ENCODE measurements at regions not wholly inside any gene's neighbourhood (a gene's known extent, or its start where the extent isn't known, plus 50 kb on each side); places are given as distances from the start of the nearest gene placed in this dataset.

GRCh38 chr7:52005613-52006012, 689.0 kb upstream of the COBL start:
- no peaks in the 10 kb centered on the region for H3K36me3 Mint-ChIP-seq
- H3K27me3 Mint-ChIP-seq, result no peaks in the 10 kb centered on the region
- H3K27ac Mint-ChIP-seq, result no peak overlapping the region
- H3K4me3 Mint-ChIP-seq, result no peak overlapping the region
- peaks cover 28% of the 10 kb centered on the region for H3K9me3 Mint-ChIP-seq
- H3K4me1 Mint-ChIP-seq, result no peaks in the 10 kb centered on the region

GRCh38 chr7:51995596-51996179, 679.1 kb upstream of the COBL start:
- no peak overlapping the region for H3K27ac Mint-ChIP-seq
- H3K9me3 Mint-ChIP-seq, result peaks cover 25% of the 10 kb centered on the region
- no peaks in the 10 kb centered on the region for H3K27me3 Mint-ChIP-seq
- no peak overlapping the region for H3K4me3 Mint-ChIP-seq
- H3K36me3 Mint-ChIP-seq, result no peaks in the 10 kb centered on the region
- no peaks in the 10 kb centered on the region for H3K4me1 Mint-ChIP-seq

DNA sequence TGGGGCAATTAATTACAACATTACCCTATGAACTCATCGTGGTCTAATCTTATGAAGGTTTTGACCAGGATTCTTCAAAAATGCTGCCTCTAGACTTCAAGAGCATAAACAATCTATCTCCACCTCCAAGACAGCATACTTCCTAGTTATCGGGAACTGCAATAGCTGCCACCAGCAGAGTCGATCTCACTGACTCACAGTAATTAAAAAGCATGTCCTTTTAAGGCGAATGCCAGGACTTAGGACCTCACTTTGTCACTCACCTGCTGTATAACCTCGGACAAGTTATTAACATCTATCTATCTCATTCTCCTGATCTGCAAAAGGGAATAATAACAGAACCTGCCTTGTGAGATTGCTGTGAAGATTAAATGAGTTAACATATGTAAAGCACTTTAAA, 666.0 kb upstream of the COBL start:
- Mint-ChIP-seq H3K4me3 (no peak overlapping the region), H3K27ac (no peak overlapping the region), H3K9me3 (peaks cover 18% of the 10 kb centered on the region), H3K36me3 (no peaks in the 10 kb centered on the region), H3K4me1 (no peaks in the 10 kb centered on the region), H3K27me3 (no peaks in the 10 kb centered on the region)

DNA sequence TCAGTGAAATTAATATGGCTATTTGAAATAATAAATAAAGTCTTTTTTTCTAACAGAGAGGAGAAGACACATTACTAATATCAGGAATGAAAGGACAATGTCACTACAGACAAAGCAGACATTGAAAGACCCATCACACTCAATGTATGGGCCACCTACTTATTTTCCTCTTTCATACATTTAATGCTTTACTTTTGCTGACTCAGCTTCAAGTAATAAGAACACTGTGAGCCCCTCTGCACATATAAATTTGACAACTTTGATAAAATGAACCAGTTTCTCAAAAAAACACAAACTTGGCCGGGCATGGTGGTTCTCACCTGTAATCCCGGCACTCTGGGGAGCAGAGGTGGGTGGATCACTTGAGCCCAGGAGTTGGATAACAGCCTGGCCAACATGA, 664.2 kb upstream of the COBL start:
- Mint-ChIP-seq H3K4me1 (no peaks in the 10 kb centered on the region), H3K36me3 (no peaks in the 10 kb centered on the region)

GRCh38 chr7:51980313-51980712, 663.7 kb upstream of the COBL start:
- no peak overlapping the region for H3K27ac Mint-ChIP-seq
- H3K27me3 Mint-ChIP-seq, result no peaks in the 10 kb centered on the region
- H3K4me1 Mint-ChIP-seq, result no peaks in the 10 kb centered on the region
- no peaks in the 10 kb centered on the region for H3K36me3 Mint-ChIP-seq
- no peak overlapping the region for H3K4me3 Mint-ChIP-seq
- peaks cover 8% of the 10 kb centered on the region for H3K9me3 Mint-ChIP-seq

More for the DNA sequence above, 664.2 kb upstream of the COBL start:
- Mint-ChIP-seq H3K27ac (no peak overlapping the region), H3K27me3 (no peaks in the 10 kb centered on the region), H3K4me3 (no peak overlapping the region), H3K9me3 (peaks cover 8% of the 10 kb centered on the region)

GRCh38 chr7:51977913-51978312, 661.3 kb upstream of the COBL start:
- no peaks in the 10 kb centered on the region for H3K36me3 Mint-ChIP-seq
- H3K4me3 Mint-ChIP-seq, result no peak overlapping the region
- no peaks in the 10 kb centered on the region for H3K4me1 Mint-ChIP-seq
- H3K9me3 Mint-ChIP-seq, result peaks cover 9% of the 10 kb centered on the region
- no peak overlapping the region for H3K27ac Mint-ChIP-seq
- no peaks in the 10 kb centered on the region for H3K27me3 Mint-ChIP-seq

GRCh38 chr7:51973939-51974338, 657.3 kb upstream of the COBL start:
- peaks cover 9% of the 10 kb centered on the region for H3K9me3 Mint-ChIP-seq
- H3K36me3 Mint-ChIP-seq, result no peaks in the 10 kb centered on the region
- H3K27ac Mint-ChIP-seq, result no peak overlapping the region
- H3K4me3 Mint-ChIP-seq, result no peak overlapping the region
- H3K27me3 Mint-ChIP-seq, result no peaks in the 10 kb centered on the region
- no peaks in the 10 kb centered on the region for H3K4me1 Mint-ChIP-seq

GRCh38 chr7:51973071-51973470, 656.5 kb upstream of the COBL start:
- Mint-ChIP-seq H3K4me3 (no peak overlapping the region), H3K36me3 (no peaks in the 10 kb centered on the region), H3K27me3 (no peaks in the 10 kb centered on the region), H3K27ac (no peak overlapping the region), H3K9me3 (peaks cover 5% of the 10 kb centered on the region), H3K4me1 (no peaks in the 10 kb centered on the region)

GRCh38 chr7:51970961-51971665, 654.5 kb upstream of the COBL start:
- H3K27ac Mint-ChIP-seq, result no peak overlapping the region
- no peaks in the 10 kb centered on the region for H3K4me1 Mint-ChIP-seq
- H3K9me3 Mint-ChIP-seq, result peaks cover 5% of the 10 kb centered on the region
- no peaks in the 10 kb centered on the region for H3K36me3 Mint-ChIP-seq
- H3K27me3 Mint-ChIP-seq, result no peaks in the 10 kb centered on the region
- no peak overlapping the region for H3K4me3 Mint-ChIP-seq

- Mint-ChIP-seq H3K27ac (no peak overlapping the region), H3K27me3 (no peaks in the 10 kb centered on the region)
These were observed 651.9 kb upstream of the COBL start for GRCh38 chr7:51968461-51968860.

DNA sequence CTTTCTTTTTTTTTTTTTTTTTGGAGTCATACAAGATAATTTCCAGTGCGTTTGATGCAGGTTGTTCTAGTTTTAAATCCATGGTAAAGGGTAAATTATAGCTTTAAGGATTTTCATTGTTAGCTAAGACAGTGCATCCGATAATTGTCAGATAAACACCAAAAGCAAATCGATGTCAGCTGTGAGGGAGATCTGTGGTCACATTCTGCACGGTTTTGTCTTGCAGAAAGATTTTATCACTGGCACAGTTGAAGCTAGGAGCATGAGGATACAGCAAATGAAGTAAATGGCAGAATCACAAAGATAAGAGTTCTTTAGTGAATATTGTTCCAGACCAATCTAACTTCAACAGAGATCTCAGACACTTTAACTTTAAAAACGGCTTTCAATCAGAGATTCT, 648.8 kb upstream of the COBL start:
- Mint-ChIP-seq H3K27me3 (no peaks in the 10 kb centered on the region), H3K4me1 (no peaks in the 10 kb centered on the region), H3K4me3 (no peak overlapping the region), H3K9me3 (no peaks in the 10 kb centered on the region), H3K36me3 (no peaks in the 10 kb centered on the region), H3K27ac (no peak overlapping the region)

More at GRCh38 chr7:51968461-51968860, 651.9 kb upstream of the COBL start:
- Mint-ChIP-seq H3K36me3 (no peaks in the 10 kb centered on the region), H3K4me1 (no peaks in the 10 kb centered on the region), H3K4me3 (no peak overlapping the region), H3K9me3 (no peaks in the 10 kb centered on the region)

DNA sequence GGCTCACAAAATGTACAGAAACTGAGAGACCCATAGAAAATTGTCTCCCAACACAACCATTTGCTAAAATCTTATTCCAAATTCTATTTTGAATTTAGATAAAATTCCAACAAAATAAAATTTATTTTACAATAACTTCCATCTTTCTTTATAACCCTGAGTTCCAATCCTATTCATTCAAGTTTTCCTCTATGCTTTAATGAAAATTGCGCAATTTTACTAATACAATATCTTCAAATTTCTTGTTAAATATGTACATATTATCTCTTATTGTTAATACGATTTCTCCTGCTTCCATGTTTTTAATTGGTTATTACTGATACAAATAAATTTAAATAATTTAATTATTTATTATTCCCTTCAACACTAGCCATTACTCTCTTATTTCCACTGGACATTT, 645.2 kb upstream of the COBL start:
- Mint-ChIP-seq H3K36me3 (no peaks in the 10 kb centered on the region), H3K9me3 (peaks cover 10% of the 10 kb centered on the region), H3K27me3 (no peaks in the 10 kb centered on the region), H3K4me1 (no peaks in the 10 kb centered on the region), H3K4me3 (no peak overlapping the region), H3K27ac (no peak overlapping the region)

DNA sequence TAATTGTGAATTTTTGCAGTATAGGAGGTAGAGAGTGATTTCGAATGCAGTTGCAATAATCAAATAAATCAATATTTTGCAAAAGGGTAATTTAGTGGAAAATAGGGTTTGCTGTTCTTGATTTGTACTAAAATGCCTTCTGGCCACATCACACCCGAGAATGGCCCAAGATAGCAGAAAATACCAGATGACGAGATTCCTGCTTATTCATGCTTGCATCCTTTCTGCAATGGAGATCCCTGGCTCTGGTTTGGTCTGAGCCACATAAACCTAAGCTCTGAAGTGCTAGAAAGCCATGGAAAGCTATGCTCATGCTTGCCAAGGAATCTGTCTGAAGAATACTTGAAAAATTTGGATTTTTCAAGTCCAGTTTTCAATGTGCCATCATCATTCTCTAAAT, 634.2 kb upstream of the COBL start:
- H3K9me3 Mint-ChIP-seq, result no peaks in the 10 kb centered on the region
- H3K36me3 Mint-ChIP-seq, result no peaks in the 10 kb centered on the region
- H3K4me1 Mint-ChIP-seq, result no peaks in the 10 kb centered on the region
- no peaks in the 10 kb centered on the region for H3K27me3 Mint-ChIP-seq
- no peak overlapping the region for H3K27ac Mint-ChIP-seq
- H3K4me3 Mint-ChIP-seq, result no peak overlapping the region

- Mint-ChIP-seq H3K4me3 (no peak overlapping the region), H3K27me3 (no peaks in the 10 kb centered on the region), H3K36me3 (no peaks in the 10 kb centered on the region), H3K9me3 (no peaks in the 10 kb centered on the region), H3K4me1 (no peaks in the 10 kb centered on the region), H3K27ac (no peak overlapping the region)
These were observed 633.4 kb upstream of the COBL start for GRCh38 chr7:51949726-51950644.

GRCh38 chr7:51930834-51931233, 614.2 kb upstream of the COBL start:
- Mint-ChIP-seq H3K36me3 (no peaks in the 10 kb centered on the region), H3K4me3 (no peak overlapping the region), H3K27ac (no peak overlapping the region), H3K9me3 (peaks cover 20% of the 10 kb centered on the region), H3K4me1 (no peaks in the 10 kb centered on the region), H3K27me3 (no peaks in the 10 kb centered on the region)

DNA sequence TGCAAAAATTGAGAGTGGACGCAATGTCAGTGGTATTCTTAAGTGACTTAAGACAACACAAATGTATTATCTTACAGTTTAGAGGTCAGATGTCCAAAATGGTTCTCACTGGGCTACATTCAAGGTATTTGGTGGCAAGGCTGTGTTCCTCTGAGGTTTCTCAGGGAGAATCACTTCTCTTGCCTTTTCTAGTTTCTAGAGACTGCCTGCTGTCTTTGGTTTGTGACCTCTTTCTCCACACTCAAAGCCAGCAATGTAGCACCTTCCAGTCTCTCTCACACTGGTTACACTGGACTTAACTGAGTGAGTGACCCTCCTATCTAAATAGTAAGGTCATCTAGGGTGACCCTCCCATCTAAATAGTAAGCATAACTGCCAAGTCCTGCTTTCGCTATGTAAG, 613.2 kb upstream of the COBL start:
- H3K4me1 Mint-ChIP-seq, result no peaks in the 10 kb centered on the region
- H3K9me3 Mint-ChIP-seq, result peaks cover 20% of the 10 kb centered on the region
- H3K27me3 Mint-ChIP-seq, result no peaks in the 10 kb centered on the region
- no peaks in the 10 kb centered on the region for H3K36me3 Mint-ChIP-seq
- no peak overlapping the region for H3K27ac Mint-ChIP-seq
- H3K4me3 Mint-ChIP-seq, result no peak overlapping the region
